Heart left ventricle (tissue), 13 donors: ENCODE measurements at regions not wholly inside any gene's neighbourhood (a gene's known extent, or its start where the extent isn't known, plus 50 kb on each side); places are given as distances from the start of the nearest gene placed in this dataset.
"Not testable (repeated sequence)": the region's sequence is repeated elsewhere in the genome, so short reads cannot be mapped to it uniquely, and the experiment has no call there.

Experiments
- POLR2A ChIP-seq, 2 donors: fragments of 450-650 bp; IDR thresholded peaks; one replicate each; pipeline ENCODE4 v1.6.1; 2017; ENCODE audit warnings: antibody characterized with exemption in 2 of 2, mild to moderate bottlenecking in 2 of 2, moderate library complexity in 2 of 2
- TF ChIP-seq, protein P1 (sequence below), 12 donors: fragments of 200-600 bp; sonication (generic) in 4 of 12; IDR thresholded peaks; one replicate each; pipeline versions ENCODE4 v1.5.0 to v1.8.0; 2018 to 2022; ENCODE audit warnings: antibody characterized with exemption in 12 of 12, mild to moderate bottlenecking in 5 of 12
- donor health status: ischemic (EF 13 %, LVEDD 7.1; RV severe dilation, severe dysfunction).
- donor health status: DM: no; HTN: yes; CAD: no.
- donor health status: DM: no; HTN: no; CAD: no.
- donor health status: ischemic (EF 25% LVEDD 6.9; RV normal size, moderate dysfunction).
- donor health status: ischemic (EF 25% LVEDD 5.7; RV mildly dilated, moderate dysfunction).
- donor health status: ischemic (EF 35%, LVEDD 5.7; RV mildly dilated, moderate dysfunction).
- donor health status: nonischemic (EF 11% LVEDD 7.7; RV severe dilation, severe dysfunction).
- donor health status: DM: yes; HTN: yes; CAD: no.
- donor health status: PGD.
- donor health status: ischemic (EF 29% LVEDD 5.4; RV normal size, mild dysfunction).
- donor health status: nonischemic (EF 23%, LVEDD 6.1; RV moderate dilation, normal function).

DNA sequence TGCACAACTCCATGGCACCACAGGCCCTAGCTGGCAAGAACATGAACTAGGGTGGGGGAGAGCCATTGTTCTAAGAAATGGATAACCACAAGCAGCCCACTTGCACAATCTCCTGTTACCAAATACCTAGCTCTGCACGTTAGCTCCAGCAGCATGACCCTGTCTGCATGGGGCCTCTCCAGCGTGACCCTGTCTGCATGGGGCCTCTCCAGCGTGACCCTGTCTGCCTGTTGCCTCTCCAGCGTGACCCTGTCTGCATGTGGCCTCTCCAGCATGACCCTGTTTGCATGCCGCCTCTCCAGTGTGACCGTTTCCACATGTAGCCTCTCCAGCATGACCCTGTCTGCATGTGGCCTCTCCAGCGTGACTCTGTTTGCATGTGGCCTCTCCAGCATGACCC lies 356.7 kb downstream of the CNTNAP3B start:
- TF ChIP-seq, protein P1, sequence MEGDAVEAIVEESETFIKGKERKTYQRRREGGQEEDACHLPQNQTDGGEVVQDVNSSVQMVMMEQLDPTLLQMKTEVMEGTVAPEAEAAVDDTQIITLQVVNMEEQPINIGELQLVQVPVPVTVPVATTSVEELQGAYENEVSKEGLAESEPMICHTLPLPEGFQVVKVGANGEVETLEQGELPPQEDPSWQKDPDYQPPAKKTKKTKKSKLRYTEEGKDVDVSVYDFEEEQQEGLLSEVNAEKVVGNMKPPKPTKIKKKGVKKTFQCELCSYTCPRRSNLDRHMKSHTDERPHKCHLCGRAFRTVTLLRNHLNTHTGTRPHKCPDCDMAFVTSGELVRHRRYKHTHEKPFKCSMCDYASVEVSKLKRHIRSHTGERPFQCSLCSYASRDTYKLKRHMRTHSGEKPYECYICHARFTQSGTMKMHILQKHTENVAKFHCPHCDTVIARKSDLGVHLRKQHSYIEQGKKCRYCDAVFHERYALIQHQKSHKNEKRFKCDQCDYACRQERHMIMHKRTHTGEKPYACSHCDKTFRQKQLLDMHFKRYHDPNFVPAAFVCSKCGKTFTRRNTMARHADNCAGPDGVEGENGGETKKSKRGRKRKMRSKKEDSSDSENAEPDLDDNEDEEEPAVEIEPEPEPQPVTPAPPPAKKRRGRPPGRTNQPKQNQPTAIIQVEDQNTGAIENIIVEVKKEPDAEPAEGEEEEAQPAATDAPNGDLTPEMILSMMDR (IDR thresholded peaks at IDR 0.05), result not testable (repeated sequence)
- TF ChIP-seq POLR2A (IDR thresholded peaks at IDR 0.05), result not testable (repeated sequence)
